HS-5 (cell line): ENCODE measurements at regions not wholly inside any gene's neighbourhood (a gene's known extent, or its start where the extent isn't known, plus 50 kb on each side); places are given as distances from the start of the nearest gene placed in this dataset.

Experiments used
- DNase-seq: peaks from one replicate; pipeline ENCODE4 v3.0.0-alpha.2; 2012; ENCODE audit warnings: low read depth

- DNase-seq, result no peak
These were observed 317.7 kb downstream of the MATN1 start for GRCh38 chr1:30405631-30406212.

GRCh38 chr1:30405081-30405480 lies 318.3 kb downstream of the MATN1 start:
- no peak for DNase-seq

GRCh38 chr1:30404341-30404740 lies 319.0 kb downstream of the MATN1 start:
- DNase-seq, result no peak

- no peak for DNase-seq
These were observed 319.7 kb downstream of the MATN1 start for GRCh38 chr1:30403726-30404125.

GRCh38 chr1:30403061-30403645 lies 320.2 kb downstream of the MATN1 start:
- no peak for DNase-seq

GRCh38 chr1:30402031-30402430 lies 321.4 kb downstream of the MATN1 start:
- DNase-seq, result no peak

GRCh38 chr1:30400507-30400906 lies 322.9 kb downstream of the MATN1 start:
- no peak for DNase-seq

GRCh38 chr1:30399026-30399425 lies 324.4 kb downstream of the MATN1 start:
- no peak for DNase-seq

- DNase-seq, result no peak
These were observed 325.8 kb downstream of the MATN1 start for GRCh38 chr1:30397576-30397975.

GRCh38 chr1:30395631-30396030 lies 327.8 kb downstream of the MATN1 start:
- DNase-seq, result no peak

- no peak for DNase-seq
These were observed 335.0 kb downstream of the MATN1 start for GRCh38 chr1:30388386-30388785.

GRCh38 chr1:30386156-30386926 lies 337.0 kb downstream of the MATN1 start:
- DNase-seq, result no peak

GRCh38 chr1:30385246-30385995 lies 338.0 kb downstream of the MATN1 start:
- DNase-seq, result no peak

GRCh38 chr1:30384286-30385245 lies 338.8 kb downstream of the MATN1 start:
- no peak for DNase-seq

GRCh38 chr1:30383221-30383711 lies 340.1 kb downstream of the MATN1 start:
- no peak for DNase-seq

GRCh38 chr1:30382496-30382895 lies 340.9 kb downstream of the MATN1 start:
- no peak for DNase-seq

GRCh38 chr1:30381671-30382365 lies 341.6 kb downstream of the MATN1 start:
- no peak for DNase-seq

- no peak for DNase-seq
These were observed 342.1 kb downstream of the MATN1 start for GRCh38 chr1:30381266-30381665.

- peak; percentile 0 for DNase-seq
These were observed 342.8 kb downstream of the MATN1 start for GRCh38 chr1:30380625-30380984.

GRCh38 chr1:30379684-30380624 lies 343.4 kb downstream of the MATN1 start:
- peak; percentile 30 for DNase-seq
